AG10803 (cell line): ENCODE measurements at regions not wholly inside any gene's neighbourhood (a gene's known extent, or its start where the extent isn't known, plus 50 kb on each side); places are given as distances from the start of the nearest gene placed in this dataset.

Source experiments
- DNase-seq: peaks from one replicate; pipeline ENCODE4 v3.0.0; 2010; ENCODE audit warnings: low read depth
- H3K4me3 ChIP-seq: 2 replicates; pipeline ENCODE4 v1.5.1; 2011; ENCODE audit warnings: mild to moderate bottlenecking, low read length, control low read depth
- CTCF ChIP-seq: conservative IDR thresholded peaks from 2 replicates; pipeline ENCODE4 v1.5.1; 2011; ENCODE audit warnings: mild to moderate bottlenecking, low read length, control low read depth, inconsistent platforms

GRCh38 chr2:53517406-53517805, 250.2 kb upstream of the CHAC2 start:
- DNase-seq, result no peak
- H3K4me3 ChIP-seq, result no peak overlapping the region
- TF ChIP-seq CTCF, result no peak

DNA sequence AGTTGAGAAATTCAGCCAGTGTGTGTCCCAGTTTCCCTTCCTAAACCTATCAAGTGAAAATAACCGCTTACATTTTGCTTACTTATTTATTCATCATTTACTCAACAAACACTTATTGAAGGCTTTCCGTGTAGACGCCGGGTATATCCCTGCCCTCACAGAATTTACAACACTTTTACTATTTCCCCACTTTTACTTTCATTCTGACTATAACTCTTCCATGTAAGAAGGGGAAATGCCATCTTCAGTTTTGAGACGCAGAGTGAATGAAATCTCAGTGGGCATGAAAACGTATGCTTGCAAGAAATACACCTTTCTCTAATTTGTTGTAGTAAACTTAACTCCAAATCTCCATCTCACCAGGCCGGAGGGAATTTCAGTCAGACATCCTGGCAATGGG, 251.0 kb upstream of the CHAC2 start:
- DNase-seq, result no peak
- no peak for TF ChIP-seq CTCF

GRCh38 chr2:53515435-53516332, 251.9 kb upstream of the CHAC2 start:
- no peak; the same call in 1 of the 2 replicates for TF ChIP-seq CTCF
- no peak overlapping the region for H3K4me3 ChIP-seq
- no peak for DNase-seq

More for the DNA sequence above, 251.0 kb upstream of the CHAC2 start:
- no peak overlapping the region for H3K4me3 ChIP-seq

GRCh38 chr2:53513167-53513666, 254.4 kb upstream of the CHAC2 start:
- no peak for TF ChIP-seq CTCF
- no peak overlapping the region for H3K4me3 ChIP-seq
- DNase-seq, result no peak

DNA sequence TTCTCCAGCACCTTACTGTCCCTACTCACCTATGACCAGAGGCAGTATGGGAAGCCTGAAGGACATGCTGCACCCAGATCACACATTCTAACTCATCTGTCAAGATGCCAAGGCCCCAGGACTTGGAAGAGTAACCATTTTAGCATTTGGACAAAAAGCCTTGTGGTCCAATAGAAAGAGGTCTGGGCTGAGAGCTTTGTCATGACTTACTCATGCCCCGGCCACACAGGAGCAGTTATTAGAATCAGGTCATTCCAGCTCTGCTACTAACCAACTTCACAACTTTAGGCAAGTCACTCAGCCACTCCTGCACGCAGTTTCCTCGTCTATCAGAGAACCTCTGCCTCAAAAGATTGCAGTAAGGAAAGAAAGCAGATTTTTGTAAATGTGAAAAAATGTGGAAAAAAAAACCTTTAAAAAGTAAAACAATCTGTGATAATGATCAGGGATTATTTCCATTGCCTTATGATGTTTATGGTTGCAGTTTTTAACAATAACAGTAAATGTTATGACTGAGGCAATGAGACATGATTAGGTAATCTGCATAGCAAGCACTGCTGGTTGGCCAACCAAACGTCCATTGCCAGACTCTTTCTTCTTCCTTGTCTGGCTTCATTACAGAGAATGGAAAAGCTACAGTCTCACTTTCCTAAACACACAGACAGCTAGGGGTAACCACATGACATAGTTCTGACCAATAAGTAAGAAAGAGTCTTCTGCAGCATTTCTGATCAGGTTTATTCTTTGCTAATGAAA, 255.4 kb upstream of the CHAC2 start:
- no peak overlapping the region for H3K4me3 ChIP-seq
- DNase-seq, result peak; percentile 56
- TF ChIP-seq CTCF, result no peak

DNA sequence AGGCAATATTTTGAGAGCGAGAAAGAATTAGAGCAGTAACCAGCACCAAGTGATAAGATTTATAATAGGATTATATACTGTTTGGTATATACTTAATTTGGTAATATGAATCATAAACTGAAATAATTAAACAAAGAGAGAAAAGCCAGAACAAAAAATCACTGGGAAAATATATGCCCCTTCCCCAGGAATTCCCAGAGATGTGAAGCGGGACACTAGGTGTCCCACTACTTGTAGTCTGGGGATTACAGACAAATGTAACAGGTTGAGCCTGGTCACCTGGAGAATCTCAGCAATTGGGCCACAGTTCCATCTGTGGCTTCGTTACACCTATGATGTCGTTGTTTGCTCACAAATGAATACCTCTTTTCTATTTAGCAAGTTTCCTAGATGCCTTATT, 256.1 kb upstream of the CHAC2 start:
- DNase-seq, result no peak
- no peak overlapping the region for H3K4me3 ChIP-seq
- TF ChIP-seq CTCF, result no peak
